Fibroblast of lung (primary cell): ENCODE measurements at regions not wholly inside any gene's neighbourhood (a gene's known extent, or its start where the extent isn't known, plus 50 kb on each side); places are given as distances from the start of the nearest gene placed in this dataset.

Experiments used
- DNase-seq, 2 donors: peaks; one replicate each; pipeline versions ENCODE4 v3.0.0 to v3.0.0-alpha.2; 2010; ENCODE audit warnings: low read depth in 2 of 2
- H2AFZ ChIP-seq: 2 replicates; pipeline ENCODE4 v1.5.1; 2012; ENCODE audit warnings: low read length, control low read depth, inconsistent platforms
- H3K27ac ChIP-seq: 2 replicates; pipeline ENCODE4 v1.5.1; 2011; ENCODE audit warnings: low read length, control low read depth; ENCODE audit not compliant: insufficient read depth
- H3K27me3 ChIP-seq: 2 replicates; pipeline ENCODE4 v1.5.1; 2011; ENCODE audit warnings: mild to moderate bottlenecking, low read length; ENCODE audit not compliant: control insufficient read depth, insufficient read depth
- H3K36me3 ChIP-seq: 2 replicates; pipeline ENCODE4 v1.5.1; 2011; ENCODE audit warnings: low read length; ENCODE audit not compliant: control insufficient read depth, insufficient read depth
- H3K4me1 ChIP-seq: 2 replicates; pipeline ENCODE4 v1.5.1; 2011; ENCODE audit warnings: low read length; ENCODE audit not compliant: control insufficient read depth, insufficient read depth; ENCODE audit errors: extremely low read depth
- H3K4me2 ChIP-seq: 2 replicates; pipeline ENCODE4 v1.5.1; 2011; ENCODE audit warnings: low read length, control low read depth; ENCODE audit not compliant: insufficient read depth; ENCODE audit errors: extremely low read depth
- H3K4me3 ChIP-seq, 4 experiments: fragments of 200-600 bp in 1 of 4; sonication (generic) in 1 of 4; replicated peaks in 1 of 4; 2 replicates each; pipeline ENCODE4 v1.5.1; 2011 to 2016; ENCODE audit warnings: low read length in 4 of 4, low read depth in 3 of 4, mild to moderate bottlenecking in 3 of 4, control low read depth in 2 of 4, inconsistent platforms in 1 of 4, mixed read lengths in 1 of 4; ENCODE audit not compliant: insufficient read depth in 1 of 4; ENCODE audit errors: control extremely low read depth in 1 of 4
- H3K79me2 ChIP-seq: 2 replicates; pipeline ENCODE4 v1.5.1; 2012; ENCODE audit warnings: mild to moderate bottlenecking, low read length, inconsistent platforms; ENCODE audit not compliant: control insufficient read depth, insufficient read depth
- H3K9ac ChIP-seq: 2 replicates; pipeline ENCODE4 v1.5.1; 2011; ENCODE audit warnings: mild to moderate bottlenecking, low read length, control low read depth; ENCODE audit not compliant: insufficient read depth
- H3K9me3 ChIP-seq: 2 replicates; pipeline ENCODE4 v1.5.1; 2012; ENCODE audit warnings: low read depth, low read length; ENCODE audit not compliant: control insufficient read depth, insufficient read depth
- H4K20me1 ChIP-seq: 2 replicates; pipeline ENCODE4 v1.5.1; 2011; ENCODE audit warnings: low read length; ENCODE audit not compliant: control insufficient read depth, insufficient read depth; ENCODE audit errors: extremely low read depth
- CTCF ChIP-seq, 2 donors: IDR thresholded peaks in 1 of 2; conservative IDR thresholded peaks in 1 of 2; 1 replicate in 1 of 2; 2 replicates in 1 of 2; pipeline ENCODE4 v1.5.1; 2011 to 2012; ENCODE audit warnings: low read length in 2 of 2, control low read depth in 1 of 2, inconsistent platforms in 1 of 2, low read depth in 1 of 2, mild to moderate bottlenecking in 1 of 2
- EZH2 ChIP-seq: IDR thresholded peaks from 2 replicates; pipeline ENCODE4 v1.5.1; 2012; ENCODE audit warnings: low read length, control low read depth, mild to moderate bottlenecking; ENCODE audit errors: missing control alignments

DNA sequence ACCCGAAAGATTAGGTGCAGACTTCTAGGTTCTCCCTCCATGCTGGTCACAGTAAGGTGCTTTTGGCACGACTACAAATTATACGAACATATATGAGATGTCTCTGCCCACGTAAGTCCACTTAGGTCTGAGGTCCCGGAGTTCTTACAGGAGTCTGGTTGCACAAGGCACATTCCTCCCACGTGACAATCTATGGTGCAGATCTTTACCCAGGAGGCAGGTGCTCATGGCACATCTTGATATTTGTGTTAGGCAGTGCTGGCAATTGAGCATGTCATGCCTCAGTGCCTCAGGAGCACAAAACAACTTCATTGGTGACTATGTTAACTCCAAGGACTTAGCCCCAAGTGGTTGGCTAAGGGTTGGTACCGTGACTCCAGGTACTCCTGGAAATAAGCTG lies 92.0 kb upstream of the AMN1 start:
- H3K4me3 ChIP-seq = no peak overlapping the region
- H3K9me3 ChIP-seq = no peaks in the 10 kb centered on the region
- H3K4me2 ChIP-seq = no peak overlapping the region
- no peaks in the 10 kb centered on the region for H3K27me3 ChIP-seq
- no peaks in the 10 kb centered on the region for H3K36me3 ChIP-seq
- H2AFZ ChIP-seq = no peak overlapping the region
- H3K79me2 ChIP-seq = no peaks in the 10 kb centered on the region
- DNase-seq = no peak
- no peak overlapping the region for H3K9ac ChIP-seq
- TF ChIP-seq EZH2 (no peak), CTCF (conservative IDR thresholded peaks at IDR 0.05 in 1 of 2, IDR thresholded peaks at IDR 0.05 in 1 of 2; ENCODE audit: low read depth in 1 of 2, low read length in 2 of 2) (no peak)
- H4K20me1 ChIP-seq = no peaks in the 10 kb centered on the region
- no peaks in the 10 kb centered on the region for H3K4me1 ChIP-seq
- H3K27ac ChIP-seq = no peak overlapping the region

DNA sequence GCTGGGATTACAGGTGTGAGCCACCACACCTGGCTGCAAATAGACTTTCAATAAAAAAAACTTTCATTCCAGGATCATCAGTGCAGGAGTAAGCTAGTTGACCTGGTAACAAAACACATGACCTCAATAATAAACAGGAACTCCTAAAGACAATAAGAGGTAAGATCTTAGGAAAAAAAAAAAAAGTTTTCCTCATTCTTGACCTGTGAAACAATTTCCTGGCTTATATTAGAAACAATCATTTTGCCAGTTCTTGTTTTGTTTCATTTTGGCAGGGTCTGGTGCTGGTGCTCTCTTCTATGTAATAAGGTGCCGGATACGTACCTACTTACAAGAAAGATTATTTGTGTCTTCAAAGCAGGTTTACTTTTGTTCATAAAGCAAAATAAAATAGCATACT lies 90.6 kb upstream of the AMN1 start:
- H3K4me2 ChIP-seq = no peak overlapping the region
- TF ChIP-seq CTCF (conservative IDR thresholded peaks at IDR 0.05 in 1 of 2, IDR thresholded peaks at IDR 0.05 in 1 of 2; ENCODE audit: low read depth in 1 of 2, low read length in 2 of 2) (no peak), EZH2 (no peak)
- H3K9me3 ChIP-seq = no peaks in the 10 kb centered on the region
- no peaks in the 10 kb centered on the region for H3K4me1 ChIP-seq
- no peaks in the 10 kb centered on the region for H3K79me2 ChIP-seq
- no peaks in the 10 kb centered on the region for H3K27me3 ChIP-seq
- DNase-seq = no peak
- H3K4me3 ChIP-seq = no peak overlapping the region
- H3K27ac ChIP-seq = no peak overlapping the region
- H3K9ac ChIP-seq = no peak overlapping the region
- H2AFZ ChIP-seq = no peak overlapping the region
- H3K36me3 ChIP-seq = no peaks in the 10 kb centered on the region
- no peaks in the 10 kb centered on the region for H4K20me1 ChIP-seq

DNA sequence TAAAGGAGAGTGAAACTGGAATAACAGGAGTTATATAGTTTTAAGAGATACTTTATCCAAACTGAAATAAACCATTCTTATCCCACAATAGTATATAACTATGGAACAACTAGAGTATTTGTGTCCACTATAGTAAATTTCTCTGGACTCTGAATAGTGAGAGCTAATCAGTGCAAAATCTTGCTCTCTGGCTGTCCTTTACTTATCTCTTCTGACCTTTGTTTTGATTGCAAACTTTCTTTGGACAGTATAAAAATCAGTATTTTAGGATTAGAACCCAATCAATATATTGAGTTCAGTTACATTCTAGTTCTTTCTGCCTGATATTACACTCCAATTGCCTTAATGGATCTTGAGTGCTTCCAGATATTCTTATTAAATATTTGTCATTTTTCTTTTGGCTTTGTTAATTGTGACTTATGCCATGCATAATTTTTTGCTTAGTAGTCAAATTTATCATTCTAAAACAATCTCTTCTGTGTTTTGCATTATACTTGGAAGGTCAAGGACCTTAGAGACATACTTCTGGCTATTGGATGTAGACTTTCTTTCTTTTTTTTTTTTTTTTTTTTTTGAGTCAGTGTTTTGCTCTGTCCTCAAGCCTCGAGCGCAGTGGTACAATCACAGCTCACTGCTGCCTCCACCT lies 89.9 kb upstream of the AMN1 start:
- no peak overlapping the region for H3K27ac ChIP-seq
- no peak for DNase-seq

More for the DNA sequence above, 89.9 kb upstream of the AMN1 start:
- Histone ChIP-seq H3K4me2 (no peak overlapping the region), H3K9ac (no peak overlapping the region), H2AFZ (no peak overlapping the region), H3K79me2 (no peaks in the 10 kb centered on the region), H3K9me3 (no peaks in the 10 kb centered on the region), H3K4me3 (no peak overlapping the region), H3K27me3 (no peaks in the 10 kb centered on the region), H3K4me1 (no peaks in the 10 kb centered on the region), H3K36me3 (no peaks in the 10 kb centered on the region), H4K20me1 (no peaks in the 10 kb centered on the region)
- TF ChIP-seq CTCF (conservative IDR thresholded peaks at IDR 0.05 in 1 of 2, IDR thresholded peaks at IDR 0.05 in 1 of 2; ENCODE audit: low read depth in 1 of 2, low read length in 2 of 2) = no peak
- no peak for TF ChIP-seq EZH2
